ENCODE measurements at regions not wholly inside any gene's neighbourhood (a gene's known extent, or its start where the extent isn't known, plus 50 kb on each side); places are given as distances from the start of the nearest gene placed in this dataset.

DNA sequence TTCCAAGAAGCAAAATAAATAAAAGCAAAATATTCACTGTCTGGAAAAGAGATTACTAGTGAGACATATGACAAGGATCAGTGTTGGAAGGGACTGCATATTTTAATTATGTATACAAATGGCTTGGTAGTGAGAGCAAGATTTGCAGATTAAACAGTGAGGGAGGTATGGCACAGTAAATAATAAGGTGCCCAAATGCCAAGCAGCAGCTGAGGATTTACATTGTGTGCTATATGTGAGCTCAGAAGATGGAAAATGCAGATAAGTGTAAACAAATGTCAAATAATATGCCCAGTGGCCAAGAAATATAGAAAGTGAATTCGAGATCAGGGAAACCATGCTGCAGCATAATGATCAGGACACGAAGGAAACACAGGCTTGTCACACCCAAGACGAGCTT is 173.8 kb upstream of the NRSN1 start:
- TF ChIP-seq, protein P1, sequence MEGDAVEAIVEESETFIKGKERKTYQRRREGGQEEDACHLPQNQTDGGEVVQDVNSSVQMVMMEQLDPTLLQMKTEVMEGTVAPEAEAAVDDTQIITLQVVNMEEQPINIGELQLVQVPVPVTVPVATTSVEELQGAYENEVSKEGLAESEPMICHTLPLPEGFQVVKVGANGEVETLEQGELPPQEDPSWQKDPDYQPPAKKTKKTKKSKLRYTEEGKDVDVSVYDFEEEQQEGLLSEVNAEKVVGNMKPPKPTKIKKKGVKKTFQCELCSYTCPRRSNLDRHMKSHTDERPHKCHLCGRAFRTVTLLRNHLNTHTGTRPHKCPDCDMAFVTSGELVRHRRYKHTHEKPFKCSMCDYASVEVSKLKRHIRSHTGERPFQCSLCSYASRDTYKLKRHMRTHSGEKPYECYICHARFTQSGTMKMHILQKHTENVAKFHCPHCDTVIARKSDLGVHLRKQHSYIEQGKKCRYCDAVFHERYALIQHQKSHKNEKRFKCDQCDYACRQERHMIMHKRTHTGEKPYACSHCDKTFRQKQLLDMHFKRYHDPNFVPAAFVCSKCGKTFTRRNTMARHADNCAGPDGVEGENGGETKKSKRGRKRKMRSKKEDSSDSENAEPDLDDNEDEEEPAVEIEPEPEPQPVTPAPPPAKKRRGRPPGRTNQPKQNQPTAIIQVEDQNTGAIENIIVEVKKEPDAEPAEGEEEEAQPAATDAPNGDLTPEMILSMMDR (IDR thresholded peaks at IDR 0.05; ENCODE audit: poor library complexity), result no peak
- no peak for TF ChIP-seq EZH2 (IDR thresholded peaks at IDR 0.05; ENCODE audit: borderline replicate concordance)
